ENCODE measurements at regions not wholly inside any gene's neighbourhood (a gene's known extent, or its start where the extent isn't known, plus 50 kb on each side); places are given as distances from the start of the nearest gene placed in this dataset.

DNA sequence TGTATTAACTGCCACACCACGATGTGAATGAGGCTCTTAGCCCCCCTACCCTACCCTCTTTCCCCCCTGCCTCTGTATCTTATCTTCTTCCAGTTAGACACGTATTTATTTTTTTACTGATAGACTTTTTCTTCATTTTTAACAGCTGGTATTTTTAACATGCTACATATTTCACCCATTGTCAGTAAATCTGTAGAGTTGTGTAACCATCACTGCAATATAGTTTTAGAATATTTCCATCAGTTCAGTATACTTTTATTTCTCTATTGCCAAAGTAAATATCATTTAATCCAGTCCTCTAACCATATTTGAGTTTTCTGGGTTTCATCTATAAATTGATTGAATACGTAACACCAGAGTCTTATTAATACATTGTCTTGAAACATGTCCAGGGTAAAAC, 62.8 kb downstream of the SPATA31C2 start:
- H3K36me3 Mint-ChIP-seq (ENCODE audit: insufficient read depth in 1 of 3, low read depth in 3 of 3) = peaks cover 0 to 13% (median 5%) of the 10 kb centered on the region in 3 experiments; a peak in 2 of 7 replicates
- Histone ChIP-seq H3K23me2 (ENCODE audit: insufficient read length, low read depth, low read length, poor library complexity, severe bottlenecking) (peaks cover 13% of the 10 kb centered on the region), H3K4me2 (ENCODE audit: insufficient read depth, insufficient read length, low read length) (peak overlapping the region; percentile 52), H4K8ac (replicated peaks; ENCODE audit: insufficient read length, low read depth, low read length) (no peak overlapping the region), H3K79me1 (ENCODE audit: insufficient read depth, low read depth, low read length, poor library complexity, severe bottlenecking) (no peaks in the 10 kb centered on the region), H2BK120ac (ENCODE audit: low read depth, low read length, poor library complexity, severe bottlenecking) (no peak overlapping the region), H3K23ac (ENCODE audit: insufficient read length, low read depth, low read length) (no peak overlapping the region), H3K9ac (ENCODE audit: extremely low read depth, insufficient read length, low read length) (no peak overlapping the region), H4K91ac (ENCODE audit: insufficient read length, low read depth, low read length) (no peak overlapping the region), H3K79me2 (ENCODE audit: insufficient read depth, low read length) (no peaks in the 10 kb centered on the region), H3K27ac (ENCODE audit: insufficient read length, low read depth, low read length) (no peak overlapping the region), H3K4me1 (ENCODE audit: insufficient read depth, low read length) (no peaks in the 10 kb centered on the region; the same call in 1 of the 2 replicates), H3K56ac (ENCODE audit: insufficient read length, low read depth, low read length) (no peak overlapping the region), H3K9me3 (ENCODE audit: control insufficient read depth, low read depth, low read length) (no peaks in the 10 kb centered on the region), H2BK15ac (ENCODE audit: low read depth, low read length) (no peak overlapping the region), H2AFZ (ENCODE audit: low read length) (no peak overlapping the region), H3K18ac (ENCODE audit: insufficient read length, low read depth, low read length) (no peak overlapping the region), H2BK20ac (ENCODE audit: low read depth, low read length, poor library complexity, severe bottlenecking) (no peak overlapping the region), H2AK5ac (ENCODE audit: insufficient read length, low read length) (no peak overlapping the region), H3K27me3 (ENCODE audit: insufficient read depth, low read length) (peaks cover 3% of the 10 kb centered on the region; the same call in 1 of the 2 replicates), H2BK5ac (ENCODE audit: insufficient read length, low read length) (no peak overlapping the region), H4K5ac (ENCODE audit: insufficient read length, low read depth, low read length) (no peak overlapping the region), H4K20me1 (ENCODE audit: control insufficient read depth, insufficient read depth, insufficient read length) (no peaks in the 10 kb centered on the region), H2BK12ac (ENCODE audit: insufficient read length, low read depth, low read length) (no peak overlapping the region), H3K14ac (ENCODE audit: insufficient read depth, low read length) (no peak overlapping the region), H3T11ph (ENCODE audit: low read length) (no peak overlapping the region), H3K4ac (ENCODE audit: low read depth, low read length) (no peak overlapping the region)
- no peak for DNase-seq
- H3K4me1 Mint-ChIP-seq = peaks cover 40 to 47% of the 10 kb centered on the region in 2 experiments
- TF ChIP-seq, protein P1, sequence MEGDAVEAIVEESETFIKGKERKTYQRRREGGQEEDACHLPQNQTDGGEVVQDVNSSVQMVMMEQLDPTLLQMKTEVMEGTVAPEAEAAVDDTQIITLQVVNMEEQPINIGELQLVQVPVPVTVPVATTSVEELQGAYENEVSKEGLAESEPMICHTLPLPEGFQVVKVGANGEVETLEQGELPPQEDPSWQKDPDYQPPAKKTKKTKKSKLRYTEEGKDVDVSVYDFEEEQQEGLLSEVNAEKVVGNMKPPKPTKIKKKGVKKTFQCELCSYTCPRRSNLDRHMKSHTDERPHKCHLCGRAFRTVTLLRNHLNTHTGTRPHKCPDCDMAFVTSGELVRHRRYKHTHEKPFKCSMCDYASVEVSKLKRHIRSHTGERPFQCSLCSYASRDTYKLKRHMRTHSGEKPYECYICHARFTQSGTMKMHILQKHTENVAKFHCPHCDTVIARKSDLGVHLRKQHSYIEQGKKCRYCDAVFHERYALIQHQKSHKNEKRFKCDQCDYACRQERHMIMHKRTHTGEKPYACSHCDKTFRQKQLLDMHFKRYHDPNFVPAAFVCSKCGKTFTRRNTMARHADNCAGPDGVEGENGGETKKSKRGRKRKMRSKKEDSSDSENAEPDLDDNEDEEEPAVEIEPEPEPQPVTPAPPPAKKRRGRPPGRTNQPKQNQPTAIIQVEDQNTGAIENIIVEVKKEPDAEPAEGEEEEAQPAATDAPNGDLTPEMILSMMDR (conservative IDR thresholded peaks at IDR 0.05) = no peak
- WGBS (ENCODE audit: extremely low coverage, insufficient read length, low lambda C conversion rate) = no CpG with 5 or more reads among the region's 3 CpGs
- H3K4me3 Mint-ChIP-seq = peak overlapping the region; percentile 74 to 77; a peak in 4 of 5 replicates
- H3K27me3 Mint-ChIP-seq (ENCODE audit: low read depth) = peaks cover 48% of the 10 kb centered on the region
- no peak overlapping the region for H3K27ac Mint-ChIP-seq
- peaks cover 0 to 13% of the 10 kb centered on the region in 2 experiments; a peak in 3 of 5 replicates for H3K9me3 Mint-ChIP-seq
